Adrenal gland (tissue), 9 donors: ENCODE measurements at regions not wholly inside any gene's neighbourhood (a gene's known extent, or its start where the extent isn't known, plus 50 kb on each side); places are given as distances from the start of the nearest gene placed in this dataset.

Source experiments
- DNase-seq, 7 donors: peaks; one replicate each; pipeline ENCODE4 v3.0.0-alpha.2; 2019 to 2020
- H3K27ac ChIP-seq, 5 donors: fragments of 200-600 bp; sonication (generic) in 4 of 5; 1 replicate in 3 of 5; 2 replicates in 2 of 5; pipeline versions ENCODE4 v1.5.1 to v1.8.0; 2016 to 2020; ENCODE audit warnings: mild to moderate bottlenecking in 1 of 5
- H3K27me3 ChIP-seq: fragments of 200-600 bp; 2 replicates; pipeline ENCODE4 v1.8.0; 2021
- H3K36me3 ChIP-seq, 2 donors: fragments of 200-600 bp; replicated peaks in 1 of 2; 1 replicate in 1 of 2; 2 replicates in 1 of 2; pipeline versions ENCODE4 v1.5.1 to v1.8.0; 2018 to 2022
- H3K4me1 ChIP-seq, 2 donors: fragments of 200-600 bp; replicated peaks in 1 of 2; 1 replicate in 1 of 2; 2 replicates in 1 of 2; pipeline versions ENCODE4 v1.5.1 to v1.8.0; 2018 to 2021
- H3K4me3 ChIP-seq, 4 donors: fragments of 200-600 bp; sonication (generic) in 3 of 4; one replicate each; pipeline ENCODE4 v1.5.1; 2016 to 2018
- H3K9me3 ChIP-seq, 3 donors: fragments of 200-600 bp; sonication (generic) in 1 of 3; replicated peaks in 1 of 3; 1 replicate in 2 of 3; 2 replicates in 1 of 3; pipeline versions ENCODE4 v1.5.1 to v1.8.0; 2016 to 2021
- CTCF ChIP-seq, 6 experiments: fragments of 450-650 bp in 4 of 6; fragments of 200-600 bp in 2 of 6; sonication (generic) in 1 of 6; IDR thresholded peaks; 1 replicate in 5 of 6; 2 replicates in 1 of 6; pipeline versions ENCODE4 v1.5.1 to v1.8.0; 2016 to 2021; ENCODE audit warnings: antibody characterized with exemption in 6 of 6, mild to moderate bottlenecking in 2 of 6, moderate library complexity in 1 of 6
- POLR2A ChIP-seq, 2 donors: fragments of 450-650 bp; IDR thresholded peaks; one replicate each; pipeline ENCODE4 v1.6.1; 2017; ENCODE audit warnings: antibody characterized with exemption in 2 of 2, mild to moderate bottlenecking in 2 of 2, moderate library complexity in 1 of 2
- WGBS, 4 donors: extraction: QIAGEN DNeasy Blood & Tissue Kit in 2 of 4; methylation state at CpG; one replicate each; pipeline versions ENCODE4 v1.1.5 to v1.1.7; 2013 to 2017; 5-methylcytosine and 5-hydroxymethylcytosine counted together
- intact Hi-C, 2 donors: fragments of 100-400 bp; cut with DNase I; formaldehyde crosslinking; loops; one replicate each; pipeline versions ENCODE4 v1.14.1 to v1.15.0; 2022 to 2023
- donor health status: healthy with polysubstance abuse.
- donor health status: Bipolar disorder and iron deficiency.
- donor health status: DM: yes; HTN: yes; CAD: no.
- donor health status: DM: no; HTN: no; CAD: no.
- donor health status: DM: no; HTN: no; CAD: no.

- Histone ChIP-seq H3K4me1 (no peaks in the 10 kb centered on the region), H3K27ac (no peak overlapping the region), H3K4me3 (no peak overlapping the region), H3K27me3 (no peaks in the 10 kb centered on the region), H3K36me3 (no peaks in the 10 kb centered on the region), H3K9me3 (no peaks in the 10 kb centered on the region)
- intact Hi-C loops = no loop called here
- no peak for DNase-seq
- WGBS, 4 donors = 5 to 23% (median 19%) methylated on average over 4 of the region's 4 CpGs
- no peak for TF ChIP-seq POLR2A (IDR thresholded peaks at IDR 0.05)
- no peak for TF ChIP-seq CTCF (IDR thresholded peaks at IDR 0.05)
Observed at GRCh38 chr17:5785338-5785737, 201.0 kb upstream of the NLRP1 start.

DNA sequence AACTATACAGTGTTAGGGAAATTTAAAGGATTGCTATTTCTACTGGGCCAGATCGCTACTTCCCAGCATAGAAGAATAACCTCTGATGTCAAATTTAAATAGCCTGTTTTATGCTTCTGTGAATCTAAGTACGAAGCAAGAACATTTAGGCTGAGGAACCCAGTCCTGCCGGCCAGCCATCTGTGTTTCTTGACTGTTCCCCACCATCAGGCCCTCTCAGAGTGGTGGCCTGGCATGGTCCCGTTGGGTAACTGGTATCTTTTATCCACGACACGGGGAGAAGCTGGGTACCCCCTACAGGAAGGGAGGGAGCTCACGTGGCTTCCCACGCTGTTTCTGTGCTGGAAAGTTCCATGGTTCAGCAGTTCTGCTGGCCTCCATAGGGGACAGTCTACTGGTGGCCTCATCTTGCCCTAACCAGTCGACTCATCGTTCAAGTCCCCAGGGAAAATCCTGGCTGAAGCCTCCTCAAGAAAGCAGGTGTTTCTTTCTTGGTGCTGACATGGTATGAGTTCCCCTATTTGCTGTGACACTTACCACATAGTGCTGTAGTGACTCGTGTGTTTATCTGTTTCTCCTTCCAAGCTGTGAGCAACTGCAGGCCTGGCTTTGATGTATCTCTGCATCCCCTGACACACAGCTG is 201.7 kb upstream of the NLRP1 start:
- H3K36me3 ChIP-seq = no peaks in the 10 kb centered on the region
- no peak for DNase-seq
- no peaks in the 10 kb centered on the region for H3K27me3 ChIP-seq
- TF ChIP-seq CTCF (IDR thresholded peaks at IDR 0.05) (no peak), POLR2A (IDR thresholded peaks at IDR 0.05) (no peak)
- H3K27ac ChIP-seq = no peak overlapping the region
- no peak overlapping the region for H3K4me3 ChIP-seq
- no peaks in the 10 kb centered on the region for H3K9me3 ChIP-seq
- H3K4me1 ChIP-seq = no peaks in the 10 kb centered on the region
- intact Hi-C loops = no loop called here
- 55 to 74% (median 67%) methylated on average over 9 to 11 of the region's 11 CpGs for WGBS, 4 donors

DNA sequence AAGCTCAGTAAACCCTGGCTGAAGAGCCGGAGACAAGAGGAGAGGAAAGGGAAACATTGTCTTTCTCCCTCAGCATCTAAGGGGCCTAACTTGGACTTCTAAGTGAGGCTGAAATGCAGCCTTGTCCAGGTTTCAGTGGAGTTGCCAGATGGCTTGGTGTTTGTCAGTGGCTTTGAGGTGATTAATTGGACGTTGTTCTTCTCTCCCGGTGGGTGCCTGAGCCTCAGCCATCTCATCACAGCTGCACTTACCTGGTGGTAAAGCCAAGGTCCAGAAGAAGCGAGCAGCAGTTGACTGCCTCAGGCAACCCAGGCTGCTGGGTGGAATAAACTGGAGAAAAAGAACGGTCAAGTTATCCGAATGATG is 202.2 kb upstream of the NLRP1 start:
- intact Hi-C loops = no loop called here
- H3K27ac ChIP-seq = no peak overlapping the region
- H3K27me3 ChIP-seq = no peaks in the 10 kb centered on the region
- H3K36me3 ChIP-seq = no peaks in the 10 kb centered on the region
- DNase-seq = no peak
- WGBS, 4 donors = 51 to 61% (median 58%) methylated on average over 6 of the region's 6 CpGs
- H3K4me1 ChIP-seq = no peaks in the 10 kb centered on the region
- H3K4me3 ChIP-seq = no peak overlapping the region
- no peak for TF ChIP-seq CTCF (IDR thresholded peaks at IDR 0.05)
- TF ChIP-seq POLR2A (IDR thresholded peaks at IDR 0.05) = no peak
- H3K9me3 ChIP-seq = no peaks in the 10 kb centered on the region

- no peaks in the 10 kb centered on the region for H3K9me3 ChIP-seq
- no peak overlapping the region for H3K4me3 ChIP-seq
- no peak overlapping the region for H3K27ac ChIP-seq
- no peaks in the 10 kb centered on the region for H3K36me3 ChIP-seq
- DNase-seq = peak in 1 of 7 donors; percentile 11
- H3K27me3 ChIP-seq = peaks cover 4% of the 10 kb centered on the region
- intact Hi-C loops = no loop called here
- TF ChIP-seq POLR2A (IDR thresholded peaks at IDR 0.05) (no peak), CTCF (IDR thresholded peaks at IDR 0.05) (no peak)
- 66 to 79% (median 69%) methylated on average over 2 to 6 of the region's 6 CpGs for WGBS, 4 donors
- no peaks in the 10 kb centered on the region for H3K4me1 ChIP-seq
Observed at GRCh38 chr17:5788266-5788900, 204.1 kb upstream of the NLRP1 start.
